T-helper 2 cell treated with Interferon-gamma antibody and Interleukin-4, amounts not matched to agents 100 ng/mL and 5 ng/mL, for 36 hours (primary cell): ENCODE measurements at regions not wholly inside any gene's neighbourhood (a gene's known extent, or its start where the extent isn't known, plus 50 kb on each side); places are given as distances from the start of the nearest gene placed in this dataset.

Source experiments
- intact Hi-C: fragments of 100-400 bp; cut with micrococcal nuclease; formaldehyde crosslinking; loops from one replicate; pipeline ENCODE4 v1.15.1; 2023

DNA sequence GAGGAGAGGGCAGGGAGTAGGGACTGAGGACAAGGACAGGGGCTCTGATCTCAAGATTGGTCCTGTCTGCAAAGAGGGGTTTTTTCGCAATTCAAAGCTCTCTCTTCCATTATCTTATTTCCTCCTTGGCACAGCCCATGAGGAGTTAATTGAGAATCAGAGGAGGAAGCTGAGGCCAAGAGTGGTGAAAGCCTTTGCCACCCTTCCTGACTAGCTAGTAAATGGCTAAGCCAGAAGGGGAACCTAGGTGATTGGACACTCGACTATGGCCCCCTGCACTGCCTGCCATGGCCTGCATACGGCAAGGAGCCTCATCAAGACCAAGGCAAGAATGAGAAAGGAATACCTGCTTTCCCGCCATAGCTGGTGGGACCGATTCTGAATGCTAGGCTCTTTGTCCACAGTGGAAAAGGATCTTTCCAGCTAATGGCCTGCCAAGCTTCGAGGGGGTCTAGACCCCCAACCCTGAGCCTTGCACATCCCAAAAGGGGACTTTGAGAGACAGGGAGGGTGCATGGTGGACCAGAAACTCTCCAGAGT lies 237.9 kb downstream of the HAUS1 start:
- intact Hi-C loops: loop anchor here (10.0 kb wide), 1 partner anchor 187 kb away; no protein-coding TSS in a partner anchor

DNA sequence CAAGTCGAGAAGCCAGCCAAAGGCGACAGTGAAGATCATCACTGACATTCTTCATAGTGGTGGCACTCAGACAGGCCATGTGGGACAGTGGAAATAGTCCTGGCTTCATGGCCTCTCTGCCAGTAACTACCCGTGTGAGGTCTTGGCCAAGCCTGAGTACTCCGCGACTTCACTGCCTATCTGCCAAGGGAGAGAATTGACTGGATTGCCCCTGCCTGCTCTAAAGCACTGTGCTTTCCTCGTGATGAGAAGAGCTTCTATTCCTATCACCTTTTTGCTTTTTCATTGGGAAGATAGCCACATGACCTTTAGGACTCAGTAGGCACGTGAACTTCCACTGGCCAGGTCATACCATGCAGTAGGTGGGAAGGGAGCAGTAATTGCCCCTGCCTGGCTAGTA lies 239.3 kb downstream of the HAUS1 start:
- intact Hi-C loops: loop anchor here (10.0 kb wide), 1 partner anchor 189 kb away; no protein-coding TSS in a partner anchor

DNA sequence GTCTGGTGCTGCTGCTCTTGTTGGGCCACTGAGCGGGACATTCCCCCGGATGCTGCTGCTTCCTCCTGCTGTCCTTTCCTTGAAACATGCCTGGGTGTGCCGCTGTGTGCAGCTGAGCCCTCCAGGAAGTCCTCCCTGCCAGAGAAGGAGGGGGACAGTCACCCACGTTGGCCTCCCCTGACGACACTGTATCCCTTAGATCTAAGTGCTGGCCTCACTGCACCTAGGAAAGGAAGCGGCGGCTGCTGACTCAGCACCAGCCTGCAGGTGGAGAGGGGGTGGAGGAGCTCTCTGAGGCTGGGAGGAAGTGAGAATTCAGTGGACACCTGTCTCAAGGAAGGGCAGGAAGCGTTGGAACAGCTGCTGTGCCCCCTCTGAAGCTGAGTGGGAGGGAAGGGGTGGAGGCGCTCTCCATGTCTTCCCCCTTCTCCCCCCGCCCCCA lies 239.8 kb downstream of the HAUS1 start:
- intact Hi-C loops: loop anchor here (10.0 kb wide), 1 partner anchor 189 kb away; no protein-coding TSS in a partner anchor

DNA sequence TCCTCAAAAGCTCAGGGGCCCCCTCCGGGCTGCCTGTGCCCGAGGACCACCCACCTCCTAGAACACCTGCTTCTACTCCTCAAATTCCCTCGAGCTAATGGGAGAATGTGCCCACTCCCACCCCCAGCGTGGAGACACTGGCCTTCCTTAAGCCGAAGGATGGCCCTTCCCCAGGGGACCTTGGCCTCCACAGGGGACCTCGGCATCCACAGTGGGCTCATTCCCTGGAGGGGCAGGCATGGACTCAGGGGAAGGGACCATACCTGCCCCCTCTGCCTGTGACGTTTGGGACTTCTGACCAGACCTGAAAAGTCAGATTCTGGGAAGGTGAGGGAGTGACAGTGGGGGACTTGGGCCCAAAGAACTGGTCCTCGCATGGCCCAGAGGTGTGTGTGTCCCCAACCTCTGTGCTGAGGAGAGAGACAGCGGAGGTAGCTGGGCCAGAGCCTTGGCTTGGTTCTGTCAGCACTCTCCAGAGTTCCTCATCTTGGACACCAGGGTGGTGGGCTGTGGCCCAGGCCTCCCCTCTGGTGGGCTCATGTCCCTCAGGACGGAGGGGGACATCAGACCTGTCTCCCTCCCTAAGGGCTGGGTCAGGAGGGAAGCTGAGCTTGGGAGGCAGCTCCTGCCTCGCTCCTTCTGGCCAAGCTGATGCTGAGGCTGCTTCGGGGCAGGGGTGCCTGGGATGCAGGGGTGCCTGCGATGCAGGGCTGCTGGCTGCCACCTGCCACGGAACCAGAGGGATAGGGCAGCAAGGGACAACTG lies 240.4 kb downstream of the HAUS1 start:
- intact Hi-C loops: loop anchor here (10.0 kb wide), 1 partner anchor 190 kb away; no protein-coding TSS in a partner anchor

GRCh38 chr18:46345181-46345465 lies 240.9 kb downstream of the HAUS1 start:
- intact Hi-C loops: loop anchor here (10.0 kb wide), 1 partner anchor 190 kb away; no protein-coding TSS in a partner anchor

DNA sequence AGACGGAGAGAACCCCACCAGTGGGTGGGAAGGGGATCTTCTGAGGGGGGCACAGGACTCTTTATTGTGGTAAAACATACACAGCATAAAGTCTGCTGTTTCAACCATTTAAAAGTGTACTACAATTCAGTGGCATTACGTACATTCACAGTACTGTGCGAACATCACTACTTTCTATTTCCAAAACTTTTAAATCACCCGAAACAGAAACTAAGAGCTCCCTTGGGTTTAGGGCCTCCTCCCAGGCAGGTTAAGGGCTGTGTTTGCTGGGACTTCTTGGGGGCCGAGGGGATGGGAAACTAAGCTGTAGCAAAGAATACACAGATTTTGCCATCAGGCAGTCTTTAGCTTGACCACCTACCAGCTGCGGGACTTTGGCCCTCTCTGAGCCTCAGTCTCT lies 242.0 kb downstream of the HAUS1 start:
- intact Hi-C loops: loop anchor here (10.0 kb wide), 1 partner anchor 191 kb away; no protein-coding TSS in a partner anchor

- intact Hi-C loops: loop anchor here (10.0 kb wide), 1 partner anchor 192 kb away; no protein-coding TSS in a partner anchor
Measured at GRCh38 chr18:46346896-46347630, 242.9 kb downstream of the HAUS1 start.

DNA sequence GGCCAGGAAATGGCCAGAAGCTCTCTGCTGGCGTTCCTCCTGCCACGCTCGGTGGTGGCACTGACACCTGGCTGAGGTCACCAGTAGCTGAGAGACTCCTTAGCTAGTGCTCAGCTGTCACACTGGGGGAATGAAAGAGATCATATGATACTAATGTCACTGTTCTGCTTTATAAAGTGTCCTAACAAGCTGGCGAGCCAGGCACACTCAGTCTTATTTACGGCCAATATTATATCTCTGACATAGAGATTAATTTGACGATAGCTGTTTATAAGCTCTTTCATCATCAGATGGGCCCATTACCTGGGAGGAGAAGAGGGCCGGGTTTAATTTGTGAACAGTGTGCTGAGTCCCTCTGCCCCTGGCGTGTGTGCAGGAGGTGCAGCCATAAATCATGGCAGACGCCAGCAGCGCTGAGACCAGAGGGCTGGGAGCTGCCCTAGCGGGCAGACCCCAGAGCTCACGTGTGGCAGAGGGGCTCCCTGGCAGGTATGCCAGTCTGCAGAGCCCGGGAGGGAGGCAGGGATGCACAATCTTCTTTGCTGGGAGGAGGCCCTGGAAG lies 246.5 kb downstream of the HAUS1 start:
- intact Hi-C loops: no loop called here

DNA sequence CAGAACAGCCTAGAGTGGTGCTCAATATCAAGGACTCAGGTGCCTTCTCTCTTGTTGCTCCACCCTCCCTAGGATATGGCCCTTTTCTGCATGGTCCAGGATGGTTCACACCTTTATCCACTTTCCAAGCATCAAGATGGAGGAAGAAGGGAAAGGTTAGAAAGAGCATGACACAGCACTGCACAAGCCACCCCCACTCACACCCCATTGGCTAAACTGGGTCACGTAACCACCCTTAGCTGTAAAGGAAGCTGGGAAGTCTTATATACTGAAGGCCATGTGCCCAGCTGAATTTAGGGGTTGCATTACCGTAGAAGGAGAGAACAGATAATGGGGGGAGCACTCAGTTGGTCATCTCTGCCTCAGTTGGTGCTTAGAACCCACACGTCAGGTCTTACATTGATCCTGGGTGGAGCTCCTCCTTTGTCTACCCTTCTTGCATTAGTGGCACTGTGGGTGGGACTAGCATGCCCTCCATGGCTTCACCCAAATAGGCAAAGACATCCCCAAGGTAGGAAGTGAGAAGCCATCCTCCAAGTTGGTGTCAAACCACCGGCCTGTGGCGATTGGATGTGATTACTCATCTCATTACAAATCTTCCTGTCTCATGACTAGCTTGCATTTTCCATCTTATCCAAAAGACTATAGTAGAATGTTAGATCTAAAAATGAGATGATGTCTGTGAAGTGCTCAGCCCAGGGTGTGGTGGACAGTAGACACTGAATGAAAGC lies 248.5 kb downstream of the HAUS1 start:
- intact Hi-C loops: no loop called here

GRCh38 chr18:46353460-46353859 lies 249.3 kb downstream of the HAUS1 start:
- intact Hi-C loops: no loop called here

DNA sequence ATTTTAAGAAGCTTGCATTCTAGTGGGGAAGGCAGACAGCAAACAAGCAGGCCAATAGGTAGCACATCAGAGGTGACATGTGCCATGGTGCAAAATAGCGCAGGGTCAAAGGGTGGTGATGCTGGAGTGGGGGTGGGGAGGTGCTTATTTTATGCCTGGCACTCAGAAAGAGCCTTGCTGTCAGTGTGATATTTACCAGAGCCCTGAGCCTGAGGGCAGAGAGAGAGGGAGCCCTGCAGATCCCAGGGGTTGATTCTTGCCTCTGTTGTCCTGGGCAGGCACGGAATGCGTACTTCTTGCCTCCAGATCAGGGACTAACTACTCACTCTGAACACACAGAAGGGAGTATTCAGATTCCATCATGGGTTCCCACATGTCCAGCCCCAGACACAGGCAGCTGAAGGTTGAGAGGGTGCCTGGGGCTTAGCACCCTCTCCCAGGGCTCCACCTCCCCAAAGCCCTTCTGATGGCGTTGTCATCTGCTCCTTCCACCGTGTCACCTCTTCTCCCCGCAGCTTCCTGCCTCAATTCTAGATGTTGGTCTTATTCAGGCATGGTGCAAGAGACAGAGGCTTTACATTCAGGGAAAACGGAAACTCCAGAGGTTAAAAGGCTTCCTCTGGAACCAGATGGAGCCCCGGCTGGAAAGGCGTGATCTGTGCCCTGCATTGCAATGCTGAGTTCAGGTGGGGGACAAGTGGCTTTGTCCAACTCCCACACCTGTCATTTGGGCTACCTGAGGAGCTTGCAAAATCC lies 252.3 kb downstream of the HAUS1 start:
- intact Hi-C loops: no loop called here

GRCh38 chr18:46360102-46360699 lies 256.0 kb downstream of the HAUS1 start:
- intact Hi-C loops: no loop called here

DNA sequence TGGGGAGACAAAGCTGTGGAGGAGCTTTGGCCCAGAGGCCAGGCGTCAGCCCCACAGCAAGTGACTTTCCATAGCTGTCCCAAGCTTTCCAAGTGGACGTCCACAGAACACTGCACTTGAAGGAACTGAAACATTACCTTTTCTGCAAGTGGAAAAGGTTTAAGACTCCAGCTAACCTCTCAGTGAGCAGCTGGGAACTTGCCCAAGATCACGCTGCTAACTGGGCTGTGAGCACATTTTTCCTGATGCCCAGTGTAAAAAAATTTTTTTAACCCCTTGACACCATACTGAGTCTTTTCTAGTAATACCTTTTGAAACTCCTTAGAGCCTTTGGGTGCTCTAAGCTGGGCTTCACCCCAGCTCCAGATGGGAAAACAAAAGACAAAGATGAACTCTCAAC lies 256.7 kb downstream of the HAUS1 start:
- intact Hi-C loops: no loop called here

DNA sequence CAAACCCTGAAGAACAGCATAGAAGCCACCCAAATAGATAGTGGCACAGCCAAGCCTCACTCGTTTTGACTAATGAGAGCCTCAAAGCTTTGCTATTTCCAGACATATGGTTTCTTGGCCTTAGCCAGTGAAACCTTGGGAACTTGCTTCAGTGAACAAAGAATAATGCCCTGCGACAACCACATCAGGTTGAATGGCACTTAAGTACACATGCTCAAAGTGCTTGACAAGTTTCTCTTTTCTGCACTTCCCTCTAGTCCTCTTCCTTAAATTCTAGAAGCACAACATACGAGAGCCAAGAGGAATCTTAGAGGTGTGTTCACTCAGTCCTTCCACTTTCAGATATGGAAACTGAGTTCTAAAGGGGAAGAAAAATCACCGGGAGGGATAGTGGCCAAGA lies 258.3 kb downstream of the HAUS1 start:
- intact Hi-C loops: no loop called here

GRCh38 chr18:46364048-46364447 lies 259.9 kb downstream of the HAUS1 start:
- intact Hi-C loops: no loop called here

GRCh38 chr18:46366201-46366600 lies 262.0 kb downstream of the HAUS1 start:
- intact Hi-C loops: no loop called here

DNA sequence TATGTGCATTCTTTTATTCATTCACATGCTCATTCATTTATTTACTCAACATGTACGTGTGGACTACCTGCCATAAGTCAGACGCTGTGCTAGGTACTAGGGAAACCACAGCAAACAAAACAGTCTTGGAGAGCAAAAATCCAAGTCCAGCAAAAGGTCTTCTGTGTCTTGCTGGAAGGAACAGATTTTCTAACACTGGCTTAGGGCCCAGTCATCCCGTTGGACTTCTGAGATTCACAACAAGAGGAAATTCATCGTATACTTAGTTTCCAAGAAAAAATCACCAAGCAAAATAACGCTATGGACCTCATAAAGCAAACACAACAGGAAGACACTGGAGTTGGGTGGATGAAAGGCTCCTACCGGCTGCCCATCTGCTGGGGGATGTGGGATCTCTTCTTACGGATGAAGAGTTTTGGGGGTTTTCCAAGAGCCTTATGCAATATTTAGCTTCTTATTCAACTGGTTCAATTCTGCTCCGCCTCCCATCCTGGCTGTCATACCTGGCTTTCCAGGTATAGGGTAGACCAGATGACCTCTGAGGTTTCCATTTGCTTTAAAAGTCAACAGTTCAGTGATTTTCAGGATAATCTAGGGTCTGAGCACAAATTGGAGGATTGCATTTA lies 262.7 kb downstream of the HAUS1 start:
- intact Hi-C loops: no loop called here

DNA sequence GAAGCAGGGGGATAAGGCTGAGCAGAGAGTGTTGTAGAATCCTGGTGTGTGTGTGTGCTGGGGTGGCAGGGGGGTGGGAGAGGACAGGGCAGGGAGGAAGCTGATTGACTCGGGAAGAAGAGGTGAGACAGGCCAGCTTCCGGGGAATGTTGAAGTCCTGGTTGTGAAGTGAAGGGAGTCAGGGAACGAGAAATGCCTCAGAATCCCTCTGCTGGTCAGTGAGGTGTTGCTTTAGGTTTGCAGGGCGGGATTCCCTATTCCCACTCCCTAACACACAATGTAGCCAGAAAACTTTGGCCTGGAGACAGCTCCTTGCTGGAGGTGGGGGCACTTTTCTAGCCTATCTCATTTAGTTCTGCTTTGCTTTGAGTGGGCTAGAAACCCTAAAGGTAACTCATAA lies 265.1 kb downstream of the HAUS1 start:
- intact Hi-C loops: no loop called here

DNA sequence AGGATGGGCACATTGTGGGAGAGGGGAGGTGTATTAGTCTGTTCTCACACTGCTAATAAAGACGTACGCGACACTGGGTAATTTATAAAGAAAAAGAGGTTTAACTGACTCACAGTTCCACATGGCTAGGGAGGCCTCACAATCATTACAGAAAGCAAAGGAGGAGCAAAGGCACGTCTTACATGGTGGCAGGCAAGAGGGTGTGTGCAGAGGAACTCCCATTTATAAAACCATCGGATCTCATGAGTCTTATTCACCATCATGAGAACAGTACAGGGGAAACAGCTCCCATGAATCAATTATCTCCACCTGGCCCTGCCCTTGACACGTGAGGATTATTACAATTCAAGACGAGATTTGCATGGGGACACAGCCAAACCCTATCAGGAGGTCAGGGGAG lies 266.7 kb downstream of the HAUS1 start:
- intact Hi-C loops: no loop called here

GRCh38 chr18:46372670-46373069 lies 268.5 kb downstream of the HAUS1 start:
- intact Hi-C loops: no loop called here
